ENCODE measurements at regions not wholly inside any gene's neighbourhood (a gene's known extent, or its start where the extent isn't known, plus 50 kb on each side); places are given as distances from the start of the nearest gene placed in this dataset.
"Not testable (repeated sequence)": the region's sequence is repeated elsewhere in the genome, so short reads cannot be mapped to it uniquely, and the experiment has no call there.

DNA sequence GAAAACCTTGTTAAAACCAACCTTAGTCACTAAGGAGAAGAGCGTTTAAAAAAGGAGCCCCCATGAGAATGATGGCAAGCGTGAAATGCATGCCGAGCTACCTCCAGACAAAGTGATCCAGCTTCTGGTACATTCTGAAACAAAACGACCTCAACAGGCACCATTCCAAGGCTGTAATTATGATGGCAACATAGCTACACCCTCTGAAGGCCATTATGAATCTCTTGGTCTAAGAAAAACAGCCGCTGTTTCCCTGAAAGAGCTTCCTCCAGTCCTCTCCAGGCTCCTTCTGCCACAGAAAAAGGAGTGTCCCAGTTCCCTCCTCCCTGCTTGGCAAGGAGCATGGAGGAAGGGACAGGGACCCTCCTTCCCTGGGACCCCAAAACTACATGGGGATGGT lies 50.0 kb upstream of the ABLIM1 start:
- DNase-seq (no peak), ATAC-seq (no peak)
- Mint-ChIP-seq H3K36me3 (no peaks in the 10 kb centered on the region), H3K27me3 (peaks cover 7 to 23% (median 18%) of the 10 kb centered on the region in 5 donors), H3K9me3 (no peaks in the 10 kb centered on the region), H3K4me1 (no peaks in the 10 kb centered on the region), H3K4me3 (no peak overlapping the region), H3K27ac (peak overlapping the region in 2 of 10 donors; percentile 17 to 35)
- POLR2A ChIA-PET = no interaction called here

- no peak for ATAC-seq
- Mint-ChIP-seq H3K36me3 (no peaks in the 10 kb centered on the region), H3K4me1 (no peaks in the 10 kb centered on the region), H3K27ac (peak overlapping the region in 1 of 10 donors; percentile 35), H3K4me3 (no peak overlapping the region), H3K27me3 (peaks cover 11 to 25% (median 23%) of the 10 kb centered on the region in 5 donors), H3K9me3 (no peaks in the 10 kb centered on the region)
- no peak for DNase-seq
- POLR2A ChIA-PET = no interaction called here
Observed at GRCh38 chr10:114708717-114709335, 50.8 kb upstream of the ABLIM1 start.

DNA sequence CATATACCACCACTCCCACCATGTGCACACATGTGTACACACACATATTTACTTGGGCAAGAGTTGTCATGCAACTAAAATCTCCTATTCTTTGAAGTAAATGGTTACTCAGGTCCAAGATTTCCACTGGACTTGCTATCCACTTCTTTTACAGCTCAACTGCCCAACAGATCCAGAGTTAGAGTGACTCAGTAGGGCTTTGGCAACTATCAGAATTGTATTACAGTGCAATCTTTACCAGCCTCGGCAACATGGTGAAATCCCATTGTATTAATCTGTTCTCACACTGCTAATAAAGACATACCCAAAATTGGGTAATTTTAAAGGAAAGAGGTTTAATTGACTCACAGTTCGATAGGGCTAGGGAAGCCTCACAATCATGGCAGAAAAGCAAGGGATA lies 51.9 kb upstream of the ABLIM1 start:
- Mint-ChIP-seq H3K27me3 (peaks cover 11 to 28% (median 23%) of the 10 kb centered on the region in 5 donors), H3K36me3 (no peaks in the 10 kb centered on the region), H3K27ac (no peak overlapping the region), H3K4me1 (no peaks in the 10 kb centered on the region), H3K9me3 (no peaks in the 10 kb centered on the region), H3K4me3 (no peak overlapping the region)
- ATAC-seq (no peak), DNase-seq (no peak)
- POLR2A ChIA-PET = no interaction called here

DNA sequence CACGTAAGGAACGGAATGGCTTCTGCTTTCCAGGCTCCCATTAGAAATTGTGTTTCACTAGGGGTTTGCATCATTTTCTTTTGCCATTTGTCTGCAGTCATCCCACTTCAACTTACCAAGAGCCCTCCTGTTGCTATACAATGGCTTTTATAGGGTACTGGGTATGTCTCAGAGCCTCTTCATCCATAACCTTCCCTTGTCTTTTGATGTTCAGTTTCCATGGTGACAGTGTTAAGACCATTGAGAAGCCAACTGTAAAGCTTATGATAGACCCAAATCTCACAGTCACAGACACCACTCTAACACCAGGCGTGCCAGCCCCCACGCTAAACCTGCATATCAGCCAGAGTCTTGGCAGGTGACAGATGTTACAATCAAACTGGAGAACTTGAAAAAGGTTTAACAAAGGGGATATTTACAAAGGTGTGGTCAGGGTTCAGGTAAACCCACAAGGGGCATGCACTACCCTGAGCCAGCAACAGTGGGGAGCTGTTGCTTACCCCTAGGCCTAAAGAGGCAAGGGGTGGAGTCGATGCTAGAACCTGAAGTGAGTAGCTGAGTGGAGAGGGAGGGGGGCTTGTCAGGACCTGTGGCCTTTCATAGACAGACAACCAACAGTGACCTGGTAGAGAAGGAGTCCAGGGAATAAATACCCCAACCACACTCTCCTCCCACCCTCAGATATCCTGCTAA lies 53.2 kb upstream of the ABLIM1 start:
- no peak overlapping the region for H3K4me3 Mint-ChIP-seq
- no peaks in the 10 kb centered on the region for H3K9me3 Mint-ChIP-seq
- DNase-seq (no peak), ATAC-seq (no peak)
- peaks cover 11 to 28% (median 23%) of the 10 kb centered on the region in 5 donors for H3K27me3 Mint-ChIP-seq
- POLR2A ChIA-PET = no interaction called here
- no peaks in the 10 kb centered on the region for H3K36me3 Mint-ChIP-seq
- H3K4me1 Mint-ChIP-seq = no peaks in the 10 kb centered on the region
- H3K27ac Mint-ChIP-seq = no peak overlapping the region

DNA sequence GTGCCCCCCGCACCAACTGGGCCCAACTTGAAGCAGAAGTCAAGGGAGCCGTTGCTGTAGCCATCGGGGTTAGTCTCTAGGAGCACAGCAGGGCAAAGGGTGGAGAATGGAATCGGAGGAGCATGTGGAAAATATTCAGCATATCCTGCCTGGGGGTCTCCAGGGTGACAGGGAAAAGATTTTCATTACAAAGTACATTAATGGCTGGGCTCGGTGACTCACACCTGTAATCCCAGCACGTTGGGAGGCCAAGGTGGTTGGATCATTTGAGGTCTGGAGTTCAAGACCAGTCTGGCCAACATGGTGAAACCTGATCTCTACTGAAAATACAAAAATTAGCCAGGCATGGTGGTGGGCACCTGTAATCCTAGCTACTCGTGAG lies 53.8 kb upstream of the ABLIM1 start:
- no peaks in the 10 kb centered on the region for H3K4me1 Mint-ChIP-seq
- no peaks in the 10 kb centered on the region for H3K36me3 Mint-ChIP-seq
- DNase-seq = no peak
- peaks cover 11 to 28% (median 23%) of the 10 kb centered on the region in 5 donors for H3K27me3 Mint-ChIP-seq
- H3K27ac Mint-ChIP-seq = no peak overlapping the region
- no peak for ATAC-seq
- POLR2A ChIA-PET = no interaction called here
- H3K9me3 Mint-ChIP-seq = no peaks in the 10 kb centered on the region
- H3K4me3 Mint-ChIP-seq = no peak overlapping the region

GRCh38 chr10:114713525-114714090 lies 55.5 kb upstream of the ABLIM1 start:
- Mint-ChIP-seq H3K27ac (no peak overlapping the region), H3K4me3 (no peak overlapping the region), H3K9me3 (no peaks in the 10 kb centered on the region), H3K36me3 (no peaks in the 10 kb centered on the region), H3K4me1 (no peaks in the 10 kb centered on the region), H3K27me3 (peaks cover 11 to 28% (median 19%) of the 10 kb centered on the region in 5 donors)
- POLR2A ChIA-PET = no interaction called here
- DNase-seq = no peak
- ATAC-seq = no peak

DNA sequence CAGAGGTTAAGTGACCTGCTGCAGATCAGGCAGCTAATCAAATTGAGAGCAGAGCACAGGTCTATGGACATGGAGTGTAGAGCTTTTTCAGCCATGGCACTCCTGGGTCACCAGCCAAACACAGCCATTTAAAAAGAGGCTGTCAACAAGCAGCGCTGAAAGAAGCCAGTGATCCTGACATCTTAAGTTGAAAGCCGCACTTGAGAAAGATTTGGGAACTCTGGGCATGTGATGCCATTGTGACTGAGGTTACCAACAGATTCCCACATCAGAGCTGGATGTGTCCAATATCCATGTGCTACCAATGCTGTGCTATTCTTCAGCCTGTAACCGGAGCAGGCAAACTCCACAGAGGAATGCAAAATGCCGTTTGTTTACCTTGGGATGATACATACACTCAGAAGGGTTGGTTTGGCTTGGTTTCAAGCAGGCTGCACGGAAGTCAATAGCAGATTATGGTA lies 56.2 kb upstream of the ABLIM1 start:
- H3K4me3 Mint-ChIP-seq = no peak overlapping the region
- no peaks in the 10 kb centered on the region for H3K36me3 Mint-ChIP-seq
- no peaks in the 10 kb centered on the region for H3K9me3 Mint-ChIP-seq
- POLR2A ChIA-PET = no interaction called here
- H3K27me3 Mint-ChIP-seq = peaks cover 11 to 28% (median 19%) of the 10 kb centered on the region in 5 donors
- ATAC-seq = no peak
- no peak overlapping the region for H3K27ac Mint-ChIP-seq
- DNase-seq = no peak
- H3K4me1 Mint-ChIP-seq = no peaks in the 10 kb centered on the region

DNA sequence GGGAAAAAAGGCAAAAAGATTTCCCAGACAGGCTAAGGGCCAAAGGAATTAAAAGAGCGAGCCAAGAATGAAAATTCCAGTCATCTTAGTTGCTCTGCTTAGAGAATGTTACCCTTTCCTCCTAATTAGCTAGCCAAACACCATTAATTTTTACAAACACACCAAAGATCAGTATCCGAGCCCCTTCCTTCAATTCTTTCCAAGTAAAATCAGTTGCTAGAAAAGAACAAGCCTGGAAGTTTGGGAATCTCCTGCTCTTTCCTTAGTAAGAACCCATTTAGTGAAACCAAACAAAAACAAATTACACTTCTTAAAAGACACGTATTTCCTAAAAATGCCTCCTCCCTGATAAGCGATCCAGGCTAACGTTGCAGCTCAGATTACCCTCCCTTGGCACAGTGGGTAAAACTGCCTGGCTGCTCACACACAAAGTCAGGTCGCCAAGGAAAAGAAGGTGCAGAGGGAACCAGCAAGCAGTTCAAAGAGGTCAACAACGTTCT lies 57.1 kb upstream of the ABLIM1 start:
- Mint-ChIP-seq H3K4me3 (no peak overlapping the region), H3K36me3 (no peaks in the 10 kb centered on the region), H3K4me1 (no peaks in the 10 kb centered on the region), H3K27ac (no peak overlapping the region), H3K27me3 (peaks cover 10 to 28% (median 16%) of the 10 kb centered on the region in 5 donors), H3K9me3 (no peaks in the 10 kb centered on the region)
- ATAC-seq = no peak
- no peak for DNase-seq
- POLR2A ChIA-PET = no interaction called here

- Mint-ChIP-seq H3K9me3 (no peaks in the 10 kb centered on the region), H3K27me3 (peaks cover 5 to 18% (median 9%) of the 10 kb centered on the region in 5 donors), H3K27ac (no peak overlapping the region), H3K4me3 (no peak overlapping the region), H3K4me1 (no peaks in the 10 kb centered on the region), H3K36me3 (no peaks in the 10 kb centered on the region)
- DNase-seq (no peak), ATAC-seq (no peak)
- POLR2A ChIA-PET = no interaction called here
Observed at GRCh38 chr10:114716811-114717404, 58.8 kb upstream of the ABLIM1 start.

GRCh38 chr10:114717881-114718280 lies 59.8 kb upstream of the ABLIM1 start:
- H3K36me3 Mint-ChIP-seq, H3K9me3 Mint-ChIP-seq, POLR2A ChIA-PET, H3K4me3 Mint-ChIP-seq, DNase-seq, ATAC-seq, H3K4me1 Mint-ChIP-seq: not testable (repeated sequence)
- Mint-ChIP-seq H3K27me3 (peaks cover 2 to 13% (median 6%) of the 10 kb centered on the region in 5 donors), H3K27ac (peak overlapping the region in 1 of 10 donors; percentile 70)

GRCh38 chr10:114718374-114718773 lies 60.3 kb upstream of the ABLIM1 start:
- no peaks in the 10 kb centered on the region for H3K9me3 Mint-ChIP-seq
- POLR2A ChIA-PET = no interaction called here
- H3K36me3 Mint-ChIP-seq = no peaks in the 10 kb centered on the region
- no peak for ATAC-seq
- DNase-seq = no peak
- H3K4me3 Mint-ChIP-seq = no peak overlapping the region
- H3K4me1 Mint-ChIP-seq = no peaks in the 10 kb centered on the region
- no peak overlapping the region for H3K27ac Mint-ChIP-seq
- H3K27me3 Mint-ChIP-seq = peaks cover 2 to 8% (median 5%) of the 10 kb centered on the region in 5 donors

- Mint-ChIP-seq H3K27ac (no peak overlapping the region), H3K4me1 (no peaks in the 10 kb centered on the region), H3K36me3 (no peaks in the 10 kb centered on the region), H3K9me3 (no peaks in the 10 kb centered on the region), H3K27me3 (peaks cover 0 to 7% (median 0%) of the 10 kb centered on the region in 5 donors), H3K4me3 (no peak overlapping the region)
- DNase-seq (no peak), ATAC-seq (no peak)
- POLR2A ChIA-PET = no interaction called here
Observed at GRCh38 chr10:114719311-114719710, 61.2 kb upstream of the ABLIM1 start.

- DNase-seq, H3K4me3 Mint-ChIP-seq, ATAC-seq, H3K27ac Mint-ChIP-seq, H3K27me3 Mint-ChIP-seq, H3K4me1 Mint-ChIP-seq, H3K36me3 Mint-ChIP-seq, POLR2A ChIA-PET, H3K9me3 Mint-ChIP-seq: not testable (repeated sequence)
Observed at GRCh38 chr10:114720023-114720422, 61.9 kb upstream of the ABLIM1 start.

Data from naive thymus-derived CD8-positive, alpha-beta T cell (primary cell).